GM04503 (cell line): ENCODE measurements at regions not wholly inside any gene's neighbourhood (a gene's known extent, or its start where the extent isn't known, plus 50 kb on each side); places are given as distances from the start of the nearest gene placed in this dataset.
A peak's percentile ranks its signal among the peaks of the same experiment; 100 is the strongest.

Experiments used
- DNase-seq: peaks from one replicate; pipeline ENCODE4 v3.0.0-alpha.2; 2012; ENCODE audit warnings: low read depth

GRCh38 chr15:87245592-87245991 lies 1010.9 kb downstream of the NTRK3 start:
- DNase-seq, result no peak

- DNase-seq, result no peak
Observed at GRCh38 chr15:87243474-87243873, 1013.1 kb downstream of the NTRK3 start.

- DNase-seq, result no peak
Observed at GRCh38 chr15:87239582-87240230, 1016.8 kb downstream of the NTRK3 start.

- no peak for DNase-seq
Observed at GRCh38 chr15:87238451-87239068, 1018.0 kb downstream of the NTRK3 start.

- DNase-seq, result no peak
Observed at GRCh38 chr15:87228460-87228859, 1028.1 kb downstream of the NTRK3 start.

GRCh38 chr15:87227846-87228245 lies 1028.7 kb downstream of the NTRK3 start:
- DNase-seq, result no peak

GRCh38 chr15:87225436-87225835 lies 1031.1 kb downstream of the NTRK3 start:
- DNase-seq, result no peak

GRCh38 chr15:87224404-87224803 lies 1032.1 kb downstream of the NTRK3 start:
- no peak for DNase-seq

- DNase-seq, result peak; percentile 32
Observed at GRCh38 chr15:87219650-87220615, 1036.6 kb downstream of the NTRK3 start.

GRCh38 chr15:87215100-87215499 lies 1041.4 kb downstream of the NTRK3 start:
- DNase-seq, result no peak

GRCh38 chr15:87213626-87214025 lies 1042.9 kb downstream of the NTRK3 start:
- DNase-seq, result no peak

GRCh38 chr15:87212041-87212440 lies 1044.5 kb downstream of the NTRK3 start:
- DNase-seq, result no peak

- no peak for DNase-seq
Observed at GRCh38 chr15:87211547-87211946, 1045.0 kb downstream of the NTRK3 start.

GRCh38 chr15:87209891-87210689 lies 1046.4 kb downstream of the NTRK3 start:
- no peak for DNase-seq

GRCh38 chr15:87207990-87208580 lies 1048.5 kb downstream of the NTRK3 start:
- peak; percentile 45 for DNase-seq

GRCh38 chr15:87207251-87207650 lies 1049.3 kb downstream of the NTRK3 start:
- no peak for DNase-seq

GRCh38 chr15:87201986-87202385 lies 1054.6 kb downstream of the NTRK3 start:
- no peak for DNase-seq

GRCh38 chr15:87200149-87200548 lies 1056.4 kb downstream of the NTRK3 start:
- no peak for DNase-seq

- DNase-seq, result no peak
Observed at GRCh38 chr15:87197981-87198380, 1058.6 kb downstream of the NTRK3 start.

- DNase-seq, result no peak
Observed at GRCh38 chr15:87196498-87196897, 1060.0 kb downstream of the NTRK3 start.

GRCh38 chr15:87193481-87193880 lies 1063.1 kb downstream of the NTRK3 start:
- DNase-seq, result no peak

GRCh38 chr15:87167706-87168105 lies 1088.0 kb downstream of the AGBL1 start:
- DNase-seq, result no peak
